ENCODE measurements at regions not wholly inside any gene's neighbourhood (a gene's known extent, or its start where the extent isn't known, plus 50 kb on each side); places are given as distances from the start of the nearest gene placed in this dataset.

DNA sequence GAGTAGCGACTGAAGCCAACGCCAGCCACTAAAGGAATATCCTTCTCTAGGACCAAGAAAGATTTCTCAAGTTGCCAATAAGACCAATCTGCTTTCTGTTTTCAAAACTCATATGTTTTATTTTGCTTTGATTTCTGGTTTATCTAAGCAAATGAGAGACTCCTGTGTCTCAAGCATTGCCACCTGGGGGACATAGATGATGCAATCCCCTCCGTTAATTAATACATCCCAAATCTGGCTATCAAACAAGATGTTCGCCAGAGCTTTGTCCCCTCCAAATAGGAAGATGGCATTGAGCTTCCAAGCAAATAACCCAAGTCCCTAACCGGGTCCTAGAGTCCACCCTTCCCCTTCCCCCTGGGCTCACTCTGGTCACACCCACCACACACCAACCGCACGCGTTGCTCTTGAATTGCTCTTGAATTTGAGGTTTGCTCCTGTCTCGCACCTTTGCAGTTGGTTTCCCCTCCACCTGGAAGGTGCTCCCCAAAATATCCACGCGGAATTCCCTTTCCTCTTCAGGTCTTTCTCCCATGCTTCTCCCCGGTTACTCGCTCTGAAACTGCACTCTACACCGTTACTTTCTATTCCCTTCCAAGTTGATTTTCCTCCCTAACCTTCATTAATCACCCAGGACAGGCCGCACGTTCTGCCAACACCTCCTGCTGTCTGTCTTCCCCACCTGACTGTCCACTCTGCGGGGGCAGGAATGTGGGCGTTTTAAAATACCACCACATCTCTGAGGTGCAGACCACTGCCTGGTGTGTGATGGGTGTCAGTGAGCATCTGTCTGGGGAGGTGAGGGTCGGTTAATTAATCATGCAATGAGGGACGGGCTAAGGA, 64.1 kb upstream of the RNF32 start:
- TF ChIP-seq, protein P1, sequence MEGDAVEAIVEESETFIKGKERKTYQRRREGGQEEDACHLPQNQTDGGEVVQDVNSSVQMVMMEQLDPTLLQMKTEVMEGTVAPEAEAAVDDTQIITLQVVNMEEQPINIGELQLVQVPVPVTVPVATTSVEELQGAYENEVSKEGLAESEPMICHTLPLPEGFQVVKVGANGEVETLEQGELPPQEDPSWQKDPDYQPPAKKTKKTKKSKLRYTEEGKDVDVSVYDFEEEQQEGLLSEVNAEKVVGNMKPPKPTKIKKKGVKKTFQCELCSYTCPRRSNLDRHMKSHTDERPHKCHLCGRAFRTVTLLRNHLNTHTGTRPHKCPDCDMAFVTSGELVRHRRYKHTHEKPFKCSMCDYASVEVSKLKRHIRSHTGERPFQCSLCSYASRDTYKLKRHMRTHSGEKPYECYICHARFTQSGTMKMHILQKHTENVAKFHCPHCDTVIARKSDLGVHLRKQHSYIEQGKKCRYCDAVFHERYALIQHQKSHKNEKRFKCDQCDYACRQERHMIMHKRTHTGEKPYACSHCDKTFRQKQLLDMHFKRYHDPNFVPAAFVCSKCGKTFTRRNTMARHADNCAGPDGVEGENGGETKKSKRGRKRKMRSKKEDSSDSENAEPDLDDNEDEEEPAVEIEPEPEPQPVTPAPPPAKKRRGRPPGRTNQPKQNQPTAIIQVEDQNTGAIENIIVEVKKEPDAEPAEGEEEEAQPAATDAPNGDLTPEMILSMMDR (conservative IDR thresholded peaks at IDR 0.05 in 1 of 2, IDR thresholded peaks at IDR 0.05 in 1 of 2; ENCODE audit: low read depth in 1 of 2, low read length in 2 of 2): no peak
- TF ChIP-seq EZH2 (IDR thresholded peaks at IDR 0.05; ENCODE audit: low read length, missing control alignments): no peak
